HG03354 (cell line): ENCODE measurements at regions not wholly inside any gene's neighbourhood (a gene's known extent, or its start where the extent isn't known, plus 50 kb on each side); places are given as distances from the start of the nearest gene placed in this dataset.
"Not testable (repeated sequence)": the region's sequence is repeated elsewhere in the genome, so short reads cannot be mapped to it uniquely, and the experiment has no call there.

ENCODE experiments used
- ATAC-seq: cut with Tn5 transposase; IDR thresholded peaks from one replicate; pipeline ENCODE4 v1.9.1; 2021; ENCODE audit warnings: mild to moderate bottlenecking; ENCODE audit not compliant: unreplicated experiment, poor library complexity, severe bottlenecking

- ATAC-seq: no peak
Measured at GRCh38 chrX:1025413-1025812, 187.0 kb downstream of the CRLF2 start.

- ATAC-seq: no peak
Measured at GRCh38 chrX:1023676-1024075, 188.8 kb downstream of the CRLF2 start.

DNA sequence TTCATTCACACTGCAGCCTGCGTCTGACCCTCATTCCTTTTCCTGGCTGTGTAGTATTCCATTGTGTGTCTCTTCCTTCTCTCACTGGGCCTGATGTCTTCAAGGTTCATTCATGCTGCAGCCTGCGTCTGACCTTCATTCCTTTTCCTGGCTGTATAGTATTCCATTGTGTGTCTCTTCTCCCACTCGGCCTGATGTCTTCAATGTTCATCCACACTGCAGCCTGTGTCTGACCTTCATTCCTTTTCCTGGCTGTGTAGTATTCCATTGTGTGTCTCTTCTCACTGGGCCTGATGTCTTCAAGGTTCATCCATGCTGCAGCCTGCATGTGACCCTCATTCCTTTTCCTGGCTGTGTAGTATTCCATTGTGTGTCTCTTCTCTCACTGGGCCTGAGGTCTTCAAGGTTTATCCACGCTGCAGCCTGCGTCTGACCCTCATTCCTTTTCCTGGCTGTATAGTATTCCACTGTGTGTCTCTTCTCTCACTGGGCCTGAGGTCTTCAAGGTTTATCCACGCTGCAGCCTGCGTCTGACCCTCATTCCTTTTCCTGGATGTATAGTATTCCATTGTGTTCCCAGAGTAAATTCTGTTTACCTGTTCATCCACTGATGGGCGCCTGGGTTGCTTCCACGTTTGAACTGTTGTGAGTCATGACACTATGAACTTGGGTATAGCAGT lies 191.0 kb downstream of the CRLF2 start:
- ATAC-seq: not testable (repeated sequence)

- no peak for ATAC-seq
Measured at GRCh38 chrX:1020634-1021166, 191.7 kb downstream of the CRLF2 start.

DNA sequence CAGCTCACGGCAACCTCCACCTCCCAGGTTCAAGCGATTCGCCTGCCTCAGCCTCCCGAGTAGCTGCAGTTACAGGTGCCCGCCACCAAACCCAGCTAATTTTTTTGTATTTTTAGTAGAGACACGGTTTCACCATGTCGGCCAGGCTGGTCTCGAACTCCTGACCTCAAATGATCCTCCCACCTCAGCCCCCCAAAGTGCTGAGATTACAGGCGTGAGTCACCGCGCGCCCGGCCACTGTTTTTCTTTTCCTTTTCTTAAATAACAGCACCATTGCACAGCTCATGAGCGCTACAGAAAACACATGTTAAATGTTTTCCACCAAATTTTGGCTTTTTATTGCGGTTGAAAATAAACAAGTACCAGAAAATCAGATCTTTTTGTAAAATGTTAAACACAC lies 195.5 kb downstream of the CRLF2 start:
- not testable (repeated sequence) for ATAC-seq

- ATAC-seq: not testable (repeated sequence)
Measured at GRCh38 chrX:1016281-1016680, 196.2 kb downstream of the CRLF2 start.

DNA sequence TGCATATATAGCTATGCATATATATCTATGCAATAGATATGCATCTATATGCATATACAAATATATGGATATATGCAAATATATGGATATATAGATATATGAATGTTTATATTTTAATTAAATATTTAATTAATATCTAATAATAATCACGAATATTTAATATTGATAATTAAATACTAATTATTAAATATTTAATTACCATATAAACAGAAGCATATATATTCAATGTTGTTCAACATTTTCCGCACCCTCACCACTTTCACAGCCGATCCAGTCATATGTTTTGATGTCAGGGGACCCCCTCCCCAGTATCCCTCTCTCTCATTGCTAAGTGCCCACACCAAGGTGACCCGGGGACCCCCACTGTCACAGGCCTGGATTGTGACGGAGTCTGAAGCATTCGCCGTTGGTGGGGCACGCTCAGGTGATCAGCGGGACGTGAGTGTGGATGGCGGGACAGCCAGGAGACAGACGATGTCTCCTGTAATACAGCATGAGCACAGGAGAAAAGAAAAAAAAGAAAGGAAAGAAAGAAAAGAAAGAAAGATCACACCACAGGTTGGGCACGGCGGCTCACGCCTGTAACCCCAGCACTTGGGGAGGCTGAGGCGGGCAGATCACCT lies 199.7 kb downstream of the CRLF2 start:
- no peak for ATAC-seq

DNA sequence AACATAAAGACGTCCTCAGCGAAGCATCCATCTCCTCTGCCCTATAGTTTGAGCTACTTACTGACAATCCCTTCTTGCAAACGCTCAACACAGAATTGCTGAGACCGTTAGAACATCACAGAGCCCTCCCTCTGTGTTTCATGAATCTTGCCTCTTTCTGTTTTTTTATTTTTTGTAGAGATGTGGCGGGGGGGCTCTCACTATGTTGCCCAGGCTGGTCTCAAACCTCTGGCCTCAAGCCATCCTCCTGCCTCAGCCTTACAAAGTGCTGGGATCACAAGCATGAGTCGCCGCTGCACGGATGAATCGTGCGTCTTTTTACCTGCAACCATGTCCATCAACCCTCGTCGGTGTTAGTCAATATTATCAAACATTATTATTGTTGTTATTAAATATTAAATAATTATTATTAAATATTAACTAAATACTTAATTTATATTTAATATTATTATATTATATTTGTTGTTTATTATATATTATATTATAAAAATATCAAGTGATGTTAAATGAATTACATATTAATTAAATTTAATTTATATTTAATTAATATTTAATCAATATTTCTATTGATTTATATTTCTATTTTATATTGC lies 200.7 kb downstream of the CRLF2 start:
- ATAC-seq: no peak

- no peak for ATAC-seq
Measured at GRCh38 chrX:1009771-1010170, 202.7 kb downstream of the CRLF2 start.

- ATAC-seq: no peak
Measured at GRCh38 chrX:1006156-1006730, 206.2 kb downstream of the CRLF2 start.

DNA sequence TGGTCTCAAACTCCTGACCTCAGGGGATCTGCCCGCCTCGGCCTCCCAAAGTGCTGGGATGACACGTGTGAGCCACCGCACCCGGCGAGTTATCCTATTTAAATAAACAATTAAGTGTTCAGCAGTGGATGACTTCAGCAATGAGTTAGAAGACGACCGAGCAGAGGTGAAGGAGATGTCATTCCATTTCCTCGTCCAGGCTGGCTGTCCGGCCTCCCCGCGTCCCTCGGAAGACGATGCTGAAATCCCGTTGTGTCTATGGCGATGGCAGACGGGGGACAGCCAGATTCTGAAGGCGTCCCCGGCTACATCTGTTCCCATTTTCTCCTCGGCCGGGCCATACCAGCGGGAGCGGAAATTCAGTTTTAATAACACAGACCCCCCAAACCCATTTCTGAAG lies 209.8 kb downstream of the CRLF2 start:
- ATAC-seq: no peak

DNA sequence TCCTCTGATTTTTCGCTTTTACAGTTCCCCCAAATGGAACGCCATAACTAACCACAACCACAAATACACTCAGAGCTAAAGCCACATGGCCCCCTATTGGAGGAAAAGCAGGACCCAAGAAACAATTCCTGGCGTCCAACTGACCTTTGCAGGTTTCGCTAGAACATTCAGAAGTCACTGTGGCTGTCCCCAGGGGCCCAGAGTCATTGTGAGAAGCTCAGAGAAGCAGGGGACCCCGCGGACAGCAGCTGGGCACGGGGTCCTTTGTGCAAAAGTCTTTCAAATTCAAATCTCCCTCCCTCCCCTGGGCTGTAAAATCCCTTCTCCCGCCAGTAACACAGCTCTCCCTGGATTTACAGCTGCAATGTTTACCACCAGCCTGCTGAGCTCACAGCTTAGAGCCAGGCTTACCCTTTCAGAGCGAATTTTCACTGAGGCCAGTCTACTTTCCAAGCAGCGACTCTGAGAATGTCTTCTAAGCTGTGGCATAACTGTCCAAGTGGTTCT lies 214.8 kb downstream of the CRLF2 start:
- ATAC-seq: no peak

DNA sequence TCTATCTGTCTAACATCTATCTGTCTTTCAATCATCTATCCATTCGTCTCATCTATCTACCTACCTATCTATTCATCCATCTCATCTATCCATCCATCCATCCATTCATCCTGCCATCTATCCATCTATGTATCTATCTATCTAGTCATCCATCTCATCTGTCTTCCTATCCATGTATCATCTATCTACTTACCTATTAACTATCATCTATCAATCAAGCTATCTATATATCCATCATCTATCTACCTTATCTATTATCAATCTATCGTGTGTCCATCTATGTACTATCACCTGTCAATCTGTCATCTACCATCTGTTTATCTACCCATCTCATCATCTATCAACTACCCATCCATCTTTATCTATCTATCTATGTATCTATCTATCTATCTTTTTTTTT lies 217.7 kb downstream of the CRLF2 start:
- ATAC-seq: no peak

- ATAC-seq: peak; percentile 94
Measured at GRCh38 chrX:989959-990510, 222.4 kb downstream of the CRLF2 start.

GRCh38 chrX:988530-988929 lies 223.9 kb downstream of the CRLF2 start:
- not testable (repeated sequence) for ATAC-seq

- ATAC-seq: no peak
Measured at GRCh38 chrX:981791-982626, 230.4 kb downstream of the CRLF2 start.

- ATAC-seq: no peak
Measured at GRCh38 chrX:980587-981235, 231.7 kb downstream of the CRLF2 start.

DNA sequence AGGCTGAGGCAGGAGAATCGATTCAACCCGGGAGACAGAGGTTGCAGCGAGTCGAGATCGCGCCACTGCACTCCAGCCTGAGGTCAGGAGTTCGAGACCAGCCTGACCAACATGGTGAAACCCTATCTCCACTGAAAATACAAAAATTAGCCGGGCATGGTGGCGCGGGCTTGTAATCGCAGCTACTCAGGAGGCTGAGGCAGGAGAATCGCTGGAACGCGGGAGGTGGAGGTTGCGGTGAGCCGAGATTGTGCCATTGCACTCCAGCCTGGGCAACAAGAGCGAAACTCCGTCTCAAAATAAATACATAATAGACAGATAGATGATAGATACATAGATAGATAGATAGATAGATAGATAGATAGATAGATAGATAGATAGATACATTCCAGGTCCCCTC lies 233.3 kb downstream of the CRLF2 start:
- ATAC-seq: not testable (repeated sequence)
